ENCODE measurements at regions not wholly inside any gene's neighbourhood (a gene's known extent, or its start where the extent isn't known, plus 50 kb on each side); places are given as distances from the start of the nearest gene placed in this dataset.

GRCh38 chr4:107166181-107166580 lies 130.1 kb upstream of the DKK2 start:
- no peaks in the 10 kb centered on the region for H3K36me3 ChIP-seq (ENCODE audit: insufficient read depth, low read length)
- H3K79me2 ChIP-seq (ENCODE audit: insufficient read depth, low read length) = no peaks in the 10 kb centered on the region
- no peak overlapping the region for H3K4me2 ChIP-seq (ENCODE audit: insufficient read depth, low read length)
- no peak overlapping the region for H3K4me3 ChIP-seq (ENCODE audit: low read depth in 1 of 2, low read length in 2 of 2)
- H3K27me3 ChIP-seq (ENCODE audit: insufficient read depth, low read length, poor library complexity) = no peaks in the 10 kb centered on the region
- no peaks in the 10 kb centered on the region for H4K20me1 ChIP-seq (ENCODE audit: insufficient read depth, low read length)
- H3K27ac ChIP-seq (ENCODE audit: low read length) = no peak overlapping the region
- no peak for TF ChIP-seq EZH2 (IDR thresholded peaks at IDR 0.05; ENCODE audit: borderline replicate concordance, low read depth, low read length, severe bottlenecking)
- TF ChIP-seq CTCF (IDR thresholded peaks at IDR 0.05; ENCODE audit: borderline replicate concordance, extremely low read depth, low read length, poor library complexity, severe bottlenecking) = no peak
- H3K4me1 ChIP-seq (ENCODE audit: insufficient read depth, low read length) = no peaks in the 10 kb centered on the region
- no peak overlapping the region for H2AFZ ChIP-seq (ENCODE audit: low read depth, low read length)
- no peaks in the 10 kb centered on the region for H3K9me3 ChIP-seq (ENCODE audit: insufficient read depth, low read length, severe bottlenecking)
- DNase-seq (no peak), ATAC-seq (ENCODE audit: insufficient read depth, low read depth) (no peak)
- H3K9ac ChIP-seq (ENCODE audit: low read depth, low read length) = no peak overlapping the region

- no peak for ATAC-seq (ENCODE audit: insufficient read depth, low read depth)
- Histone ChIP-seq H3K79me2 (ENCODE audit: insufficient read depth, low read length) (no peaks in the 10 kb centered on the region), H3K4me2 (ENCODE audit: insufficient read depth, low read length) (no peak overlapping the region), H3K9me3 (ENCODE audit: insufficient read depth, low read length, severe bottlenecking) (no peaks in the 10 kb centered on the region), H3K4me1 (ENCODE audit: insufficient read depth, low read length) (no peaks in the 10 kb centered on the region), H4K20me1 (ENCODE audit: insufficient read depth, low read length) (no peaks in the 10 kb centered on the region), H2AFZ (ENCODE audit: low read depth, low read length) (no peak overlapping the region), H3K36me3 (ENCODE audit: insufficient read depth, low read length) (no peaks in the 10 kb centered on the region), H3K27me3 (ENCODE audit: insufficient read depth, low read length, poor library complexity) (no peaks in the 10 kb centered on the region), H3K9ac (ENCODE audit: low read depth, low read length) (no peak overlapping the region), H3K27ac (ENCODE audit: low read length) (no peak overlapping the region), H3K4me3 (ENCODE audit: low read depth in 1 of 2, low read length in 2 of 2) (no peak overlapping the region)
- DNase-seq = no peak
- TF ChIP-seq EZH2 (IDR thresholded peaks at IDR 0.05; ENCODE audit: borderline replicate concordance, low read depth, low read length, severe bottlenecking) (no peak), CTCF (IDR thresholded peaks at IDR 0.05; ENCODE audit: borderline replicate concordance, extremely low read depth, low read length, poor library complexity, severe bottlenecking) (no peak)
Measured at GRCh38 chr4:107164962-107165475, 128.9 kb upstream of the DKK2 start.

GRCh38 chr4:107156443-107156842 lies 120.3 kb upstream of the DKK2 start:
- Histone ChIP-seq H3K27me3 (ENCODE audit: insufficient read depth, low read length, poor library complexity) (no peaks in the 10 kb centered on the region), H3K9me3 (ENCODE audit: insufficient read depth, low read length, severe bottlenecking) (no peaks in the 10 kb centered on the region), H3K4me2 (ENCODE audit: insufficient read depth, low read length) (no peak overlapping the region), H2AFZ (ENCODE audit: low read depth, low read length) (no peak overlapping the region), H3K4me3 (ENCODE audit: low read depth in 1 of 2, low read length in 2 of 2) (no peak overlapping the region), H3K27ac (ENCODE audit: low read length) (no peak overlapping the region), H3K4me1 (ENCODE audit: insufficient read depth, low read length) (no peaks in the 10 kb centered on the region), H3K79me2 (ENCODE audit: insufficient read depth, low read length) (no peaks in the 10 kb centered on the region), H4K20me1 (ENCODE audit: insufficient read depth, low read length) (no peaks in the 10 kb centered on the region), H3K9ac (ENCODE audit: low read depth, low read length) (no peak overlapping the region), H3K36me3 (ENCODE audit: insufficient read depth, low read length) (no peaks in the 10 kb centered on the region)
- TF ChIP-seq EZH2 (IDR thresholded peaks at IDR 0.05; ENCODE audit: borderline replicate concordance, low read depth, low read length, severe bottlenecking) = no peak
- TF ChIP-seq CTCF (IDR thresholded peaks at IDR 0.05; ENCODE audit: borderline replicate concordance, extremely low read depth, low read length, poor library complexity, severe bottlenecking) = no peak
- DNase-seq (no peak), ATAC-seq (ENCODE audit: insufficient read depth, low read depth) (no peak)

GRCh38 chr4:107155366-107155765 lies 119.3 kb upstream of the DKK2 start:
- Histone ChIP-seq H2AFZ (ENCODE audit: low read depth, low read length) (no peak overlapping the region), H4K20me1 (ENCODE audit: insufficient read depth, low read length) (no peaks in the 10 kb centered on the region), H3K36me3 (ENCODE audit: insufficient read depth, low read length) (no peaks in the 10 kb centered on the region), H3K27me3 (ENCODE audit: insufficient read depth, low read length, poor library complexity) (no peaks in the 10 kb centered on the region), H3K9me3 (ENCODE audit: insufficient read depth, low read length, severe bottlenecking) (no peaks in the 10 kb centered on the region), H3K9ac (ENCODE audit: low read depth, low read length) (no peak overlapping the region), H3K79me2 (ENCODE audit: insufficient read depth, low read length) (no peaks in the 10 kb centered on the region), H3K27ac (ENCODE audit: low read length) (no peak overlapping the region), H3K4me1 (ENCODE audit: insufficient read depth, low read length) (no peaks in the 10 kb centered on the region), H3K4me3 (ENCODE audit: low read depth in 1 of 2, low read length in 2 of 2) (no peak overlapping the region), H3K4me2 (ENCODE audit: insufficient read depth, low read length) (no peak overlapping the region)
- ATAC-seq (ENCODE audit: insufficient read depth, low read depth) = no peak
- TF ChIP-seq CTCF (IDR thresholded peaks at IDR 0.05; ENCODE audit: borderline replicate concordance, extremely low read depth, low read length, poor library complexity, severe bottlenecking) = no peak
- TF ChIP-seq EZH2 (IDR thresholded peaks at IDR 0.05; ENCODE audit: borderline replicate concordance, low read depth, low read length, severe bottlenecking) = no peak
- no peak for DNase-seq
